ENCODE measurements at regions not wholly inside any gene's neighbourhood (a gene's known extent, or its start where the extent isn't known, plus 50 kb on each side); places are given as distances from the start of the nearest gene placed in this dataset.
"Not testable (repeated sequence)": the region's sequence is repeated elsewhere in the genome, so short reads cannot be mapped to it uniquely, and the experiment has no call there.

GRCh38 chr5:85479849-85480248 lies 1095.2 kb upstream of the EDIL3 start:
- no peak for DNase-seq
- ATAC-seq, result no peak
- intact Hi-C loops (cut with DNase I, micrococcal nuclease), result no loop called here

GRCh38 chr5:85484982-85485574 lies 1100.4 kb upstream of the EDIL3 start:
- no peak for ATAC-seq
- DNase-seq, result no peak
- intact Hi-C loops (cut with DNase I, micrococcal nuclease), result no loop called here

DNA sequence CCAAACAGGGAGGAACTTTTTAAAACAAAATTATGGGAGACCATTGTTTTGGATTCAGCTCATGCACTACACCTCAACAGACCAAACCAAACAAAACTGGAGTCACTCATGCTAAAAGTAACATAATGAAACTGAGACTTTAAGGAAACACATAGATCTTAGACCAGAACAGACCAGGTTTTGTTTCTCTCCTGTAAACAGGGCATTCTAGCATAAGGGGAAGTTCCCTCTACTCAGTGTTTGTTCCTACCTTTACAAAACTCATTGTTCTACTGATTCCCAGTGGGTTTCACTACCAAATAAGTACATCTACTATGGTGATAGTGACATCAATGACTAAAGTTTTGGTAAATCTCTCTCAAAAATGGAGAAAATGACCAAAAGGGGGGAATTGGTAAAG lies 1103.6 kb upstream of the EDIL3 start:
- intact Hi-C loops (cut with DNase I, micrococcal nuclease), result no loop called here
- ATAC-seq (no peak), DNase-seq (no peak)

DNA sequence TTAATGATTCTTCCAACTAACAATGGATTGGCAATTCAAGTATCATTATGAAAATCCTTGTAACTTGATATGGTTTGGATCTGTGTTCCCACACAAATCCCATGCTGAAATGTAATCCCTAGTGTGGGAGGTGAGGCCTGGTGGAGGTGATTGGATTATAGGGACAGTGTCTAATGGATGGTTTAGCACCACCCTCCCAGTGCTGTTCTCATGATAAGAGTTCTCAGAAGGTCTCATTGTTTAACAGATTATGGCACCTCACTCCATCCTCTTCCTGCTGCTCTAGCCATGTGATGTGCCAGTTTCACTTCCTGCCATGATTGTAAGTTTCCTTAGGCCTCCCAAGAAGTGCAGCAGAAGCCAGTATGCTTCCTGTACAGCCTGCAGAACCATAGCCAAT lies 1116.2 kb upstream of the EDIL3 start:
- intact Hi-C loops (cut with DNase I, micrococcal nuclease), result no loop called here
- no peak for ATAC-seq
- no peak for DNase-seq

GRCh38 chr5:85512896-85513295 lies 1104.8 kb upstream of the COX7C start:
- intact Hi-C loops (cut with DNase I, micrococcal nuclease), result no loop called here
- no peak for DNase-seq
- ATAC-seq, result no peak

DNA sequence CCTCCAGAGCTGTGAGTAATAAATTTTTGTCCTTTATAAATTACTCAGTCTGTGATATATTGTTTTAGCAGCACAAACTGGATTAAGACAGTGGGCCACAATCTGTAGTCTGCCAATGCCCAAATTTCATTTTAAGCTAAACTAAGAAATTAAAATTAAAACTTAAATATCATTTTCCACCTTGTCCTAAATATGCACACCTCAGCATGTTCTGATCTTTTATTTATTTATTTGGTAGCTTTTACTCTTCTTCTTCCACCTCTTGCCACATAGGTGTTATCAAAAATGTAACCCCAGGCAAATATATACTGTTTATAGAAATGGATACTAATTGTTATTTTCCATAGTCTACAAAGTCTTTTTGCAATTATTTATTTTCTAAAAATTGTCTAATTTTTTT lies 1102.2 kb upstream of the COX7C start:
- ATAC-seq, result no peak
- no peak for DNase-seq
- intact Hi-C loops (cut with DNase I, micrococcal nuclease), result no loop called here

DNA sequence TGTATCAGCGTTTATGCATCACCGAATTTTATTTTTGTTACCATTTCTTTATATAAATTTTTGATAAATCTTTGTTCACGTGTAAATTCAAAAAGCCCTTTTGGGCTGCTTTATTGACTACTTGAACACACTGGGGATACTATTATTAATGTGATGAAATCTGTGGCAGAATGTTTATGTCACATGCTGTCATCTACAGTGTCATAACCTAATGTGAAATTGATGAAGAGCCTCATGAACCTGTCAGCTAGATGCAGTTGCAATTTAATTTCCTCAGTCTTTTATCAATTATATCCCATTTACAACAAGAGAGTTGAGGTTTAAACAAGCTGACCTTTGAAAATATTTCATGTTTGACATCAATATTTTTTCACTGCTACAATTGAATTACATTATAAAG lies 1100.4 kb upstream of the COX7C start:
- intact Hi-C loops (cut with DNase I, micrococcal nuclease), result no loop called here
- ATAC-seq, result no peak
- no peak for DNase-seq

- ATAC-seq, result no peak
- intact Hi-C loops (cut with DNase I, micrococcal nuclease), result no loop called here
- no peak for DNase-seq
Measured at GRCh38 chr5:85533341-85534047, 1084.2 kb upstream of the COX7C start.

DNA sequence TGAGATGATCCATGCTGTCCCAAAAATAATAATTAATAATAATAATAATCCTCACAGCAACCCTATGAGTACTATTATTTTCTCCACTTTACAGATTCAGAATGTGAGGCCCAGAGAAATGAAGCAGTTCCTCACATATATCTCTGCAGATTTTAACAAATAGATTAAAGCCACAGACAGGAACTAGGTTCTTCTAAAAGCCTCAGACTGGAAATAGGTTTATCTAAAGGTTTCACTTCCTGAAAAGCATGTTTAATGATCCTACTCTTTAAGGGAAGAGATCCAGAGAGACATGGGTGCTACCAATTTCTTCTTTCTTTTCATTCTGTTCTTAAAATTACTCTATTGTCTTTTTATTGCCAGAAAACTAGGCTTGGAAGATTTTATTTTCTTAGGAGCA lies 1079.4 kb upstream of the COX7C start:
- intact Hi-C loops (cut with DNase I, micrococcal nuclease), result no loop called here
- ATAC-seq (no peak), DNase-seq (no peak)

DNA sequence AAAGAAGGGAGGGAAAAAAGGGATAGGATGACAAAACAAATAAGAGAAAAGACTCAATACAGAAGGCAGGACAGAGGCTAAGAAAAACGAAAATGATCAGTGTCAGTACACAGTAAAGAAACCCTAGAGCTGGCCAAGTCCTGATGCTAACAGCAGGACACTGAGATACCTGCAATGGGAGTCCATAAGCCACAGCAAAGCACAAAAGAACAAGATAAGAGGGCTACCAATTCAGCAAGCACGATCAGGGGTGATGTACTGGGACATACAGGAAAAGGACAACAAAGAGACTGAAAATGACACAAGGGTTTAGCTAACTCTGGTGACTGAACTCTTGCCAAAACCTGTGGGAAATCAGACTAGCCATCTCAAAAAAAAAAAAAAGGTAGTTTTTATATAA lies 1072.6 kb upstream of the COX7C start:
- no peak for ATAC-seq
- DNase-seq, result no peak
- intact Hi-C loops (cut with DNase I, micrococcal nuclease), result no loop called here

GRCh38 chr5:85549229-85549628 lies 1068.5 kb upstream of the COX7C start:
- no peak for ATAC-seq
- intact Hi-C loops (cut with DNase I, micrococcal nuclease), result no loop called here
- no peak for DNase-seq

- ATAC-seq (no peak), DNase-seq (no peak)
- intact Hi-C loops (cut with DNase I, micrococcal nuclease), result no loop called here
Measured at GRCh38 chr5:85549836-85550599, 1067.7 kb upstream of the COX7C start.

- intact Hi-C loops (cut with DNase I, micrococcal nuclease), result no loop called here
- no peak for ATAC-seq
- DNase-seq, result no peak
Measured at GRCh38 chr5:85556464-85556863, 1061.3 kb upstream of the COX7C start.

DNA sequence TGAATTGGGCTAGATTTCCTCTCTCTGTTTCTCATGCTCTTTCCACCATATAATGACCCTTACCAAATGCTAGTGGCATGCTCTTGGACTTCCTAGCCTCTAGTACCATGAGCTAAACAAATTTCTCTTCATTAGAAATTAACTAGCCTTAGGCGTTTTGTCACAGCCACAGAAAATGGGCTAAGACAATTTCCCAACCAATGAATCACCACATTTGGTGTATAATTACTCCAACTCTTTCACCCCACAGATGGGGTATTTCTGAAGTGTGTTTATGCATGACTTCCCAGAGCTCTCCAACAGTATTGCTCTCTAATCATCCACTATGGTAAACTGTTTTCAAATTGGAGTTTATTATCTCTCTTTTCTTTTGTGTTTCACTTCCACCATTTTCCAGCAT lies 1041.1 kb upstream of the COX7C start:
- DNase-seq, result no peak

GRCh38 chr5:85587806-85588205 lies 1029.9 kb upstream of the COX7C start:
- ATAC-seq; intact Hi-C loops (cut with DNase I, micrococcal nuclease); DNase-seq: not testable (repeated sequence)

More for the DNA sequence above, 1041.1 kb upstream of the COX7C start:
- no peak for ATAC-seq
- intact Hi-C loops (cut with DNase I, micrococcal nuclease), result no loop called here

GRCh38 chr5:85588268-85588667 lies 1029.5 kb upstream of the COX7C start:
- ATAC-seq; intact Hi-C loops (cut with DNase I, micrococcal nuclease); DNase-seq: not testable (repeated sequence)

GRCh38 chr5:85590764-85591163 lies 1027.0 kb upstream of the COX7C start:
- no peak for ATAC-seq
- no peak for DNase-seq
- intact Hi-C loops (cut with DNase I, micrococcal nuclease), result no loop called here

GRCh38 chr5:85591311-85591710 lies 1026.4 kb upstream of the COX7C start:
- no peak for ATAC-seq
- no peak for DNase-seq
- intact Hi-C loops (cut with DNase I, micrococcal nuclease), result no loop called here

DNA sequence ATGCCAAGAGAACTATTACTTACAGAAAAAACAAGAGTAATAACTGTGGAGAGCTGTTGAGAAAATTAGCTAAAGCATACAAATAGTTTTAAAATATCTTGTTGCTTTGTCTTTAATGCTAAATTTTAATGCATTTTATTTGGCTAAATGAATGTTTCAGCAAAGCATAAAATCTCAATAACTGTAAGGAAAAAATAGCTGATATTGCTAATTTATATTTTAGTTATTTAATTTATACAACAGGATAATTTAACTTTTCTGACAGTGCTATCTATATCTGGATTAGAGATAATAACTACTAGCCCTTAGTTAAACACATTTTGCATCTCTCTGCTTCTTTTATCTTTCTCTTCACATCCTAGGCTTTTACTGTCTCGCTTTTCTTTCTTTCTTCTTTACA lies 1014.9 kb upstream of the COX7C start:
- DNase-seq (no peak), ATAC-seq (no peak)
- intact Hi-C loops (cut with DNase I, micrococcal nuclease), result no loop called here

- intact Hi-C loops (cut with DNase I, micrococcal nuclease), result no loop called here
- ATAC-seq (no peak), DNase-seq (no peak)
Measured at GRCh38 chr5:85604378-85604777, 1013.4 kb upstream of the COX7C start.
